Esophagus squamous epithelium (tissue), 4 donors: ENCODE measurements at regions not wholly inside any gene's neighbourhood (a gene's known extent, or its start where the extent isn't known, plus 50 kb on each side); places are given as distances from the start of the nearest gene placed in this dataset.

Source experiments
- CTCF ChIP-seq, 6 experiments: fragments of 450-650 bp in 4 of 6; fragments of 200-600 bp in 2 of 6; sonication (generic) in 2 of 6; IDR thresholded peaks; one replicate each; pipeline ENCODE4 v1.5.1; 2016 to 2019; ENCODE audit warnings: antibody characterized with exemption in 6 of 6, mild to moderate bottlenecking in 4 of 6, moderate library complexity in 4 of 6
- POLR2A ChIP-seq, 4 donors: fragments of 450-650 bp; IDR thresholded peaks; one replicate each; pipeline ENCODE4 v1.6.1; 2017; ENCODE audit warnings: antibody characterized with exemption in 4 of 4, mild to moderate bottlenecking in 4 of 4, moderate library complexity in 3 of 4

- TF ChIP-seq POLR2A (IDR thresholded peaks at IDR 0.05) (no peak), CTCF (IDR thresholded peaks at IDR 0.05) (no peak)
These were observed 350.1 kb downstream of the CBLN2 start for GRCh38 chr18:72194072-72194471.
